GM19438 (cell line): ENCODE measurements at regions not wholly inside any gene's neighbourhood (a gene's known extent, or its start where the extent isn't known, plus 50 kb on each side); places are given as distances from the start of the nearest gene placed in this dataset.

ENCODE experiments used
- ATAC-seq: cut with Tn5 transposase; IDR thresholded peaks from one replicate; pipeline ENCODE4 v1.9.1; 2021; ENCODE audit warnings: low read depth; ENCODE audit not compliant: unreplicated experiment

DNA sequence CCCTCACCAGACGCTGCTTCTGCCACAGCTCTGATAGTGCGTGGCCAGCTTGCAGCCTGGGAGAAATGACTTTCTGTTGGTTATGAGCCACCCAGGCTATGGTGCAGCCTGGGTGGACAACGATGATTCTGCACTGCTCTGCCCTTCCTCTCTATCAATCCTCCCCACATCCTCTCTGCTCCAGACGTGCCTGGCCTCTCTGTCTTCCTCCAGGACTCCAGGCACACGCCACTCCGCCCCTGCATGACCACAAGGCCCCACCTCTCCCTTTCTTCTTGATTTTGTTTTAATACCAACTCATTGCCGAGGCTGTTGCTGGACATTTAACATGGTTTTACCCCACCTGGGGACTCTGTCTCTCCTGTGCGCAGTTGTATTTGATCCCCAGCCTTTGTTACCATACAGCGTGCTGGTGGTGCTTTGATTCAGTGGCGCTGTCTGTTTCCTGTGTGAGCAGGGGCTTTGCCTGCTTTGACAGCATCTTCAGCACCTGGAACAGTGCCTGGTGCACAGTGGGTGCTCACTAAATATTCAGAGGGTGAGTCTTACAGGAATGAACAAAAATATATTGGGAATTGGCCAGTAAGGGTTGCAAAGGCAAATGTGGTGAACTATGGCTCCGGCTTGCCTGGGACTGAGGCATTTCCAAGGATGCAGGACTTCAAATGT is 280.9 kb downstream of the CDH26 start:
- ATAC-seq: no peak

DNA sequence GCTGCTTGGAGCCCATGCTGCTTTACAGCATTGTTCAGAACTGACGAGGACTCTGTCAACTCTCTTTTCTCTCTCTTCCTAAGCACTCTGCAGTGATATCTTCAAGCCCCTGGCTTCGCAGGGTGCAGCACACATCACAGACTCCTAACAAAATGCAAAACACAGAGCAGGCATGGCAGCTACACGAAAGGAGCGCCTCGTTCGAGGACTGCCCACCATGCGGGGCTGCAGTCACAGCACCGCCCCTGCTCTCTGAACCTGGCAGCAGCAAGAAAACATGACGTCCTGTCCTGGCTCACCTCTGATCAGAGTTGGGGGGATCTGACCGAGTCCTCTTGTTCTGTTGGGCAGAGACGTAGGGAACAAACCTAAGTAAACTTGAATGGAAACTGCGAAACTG is 281.7 kb downstream of the CDH26 start:
- ATAC-seq: no peak

DNA sequence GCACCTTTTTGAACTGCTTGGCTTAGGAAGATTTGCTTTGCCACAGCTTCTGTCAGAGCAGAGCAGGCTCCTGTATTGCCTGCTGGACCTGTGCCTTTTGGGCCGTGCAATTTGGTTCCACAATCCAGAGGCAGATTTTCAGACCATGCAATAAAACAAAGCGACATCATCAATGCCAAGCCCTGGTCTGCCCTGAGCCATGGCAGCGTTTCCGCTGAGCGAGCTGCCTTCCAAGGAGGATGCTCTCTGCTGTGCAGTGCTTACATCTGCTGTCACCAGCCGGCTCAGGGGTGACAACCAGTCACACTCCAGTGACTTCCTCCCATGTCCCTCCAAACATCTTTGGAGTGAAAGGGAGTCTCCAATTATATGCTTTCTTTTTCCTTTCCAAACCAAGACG is 282.2 kb downstream of the CDH26 start:
- no peak for ATAC-seq

DNA sequence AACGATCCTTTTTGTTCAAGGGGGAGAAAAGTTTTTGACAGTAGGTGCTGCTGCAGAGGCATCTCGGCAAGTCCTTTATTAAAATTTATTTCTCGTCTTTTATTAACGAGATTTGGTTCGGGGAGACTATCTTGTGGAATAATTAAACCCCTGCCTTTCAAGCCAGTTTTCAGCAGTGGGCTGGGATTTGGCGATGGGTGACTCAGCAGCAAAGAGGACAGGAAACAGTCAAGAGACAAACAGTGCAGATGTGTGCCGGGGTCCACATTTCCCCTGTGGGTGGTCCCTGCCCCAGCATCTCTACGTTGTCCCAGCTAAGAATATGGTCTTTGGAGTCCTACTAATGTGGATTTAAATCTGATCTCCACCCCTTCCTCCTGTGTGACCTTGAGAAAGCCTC is 282.8 kb downstream of the CDH26 start:
- ATAC-seq: no peak

DNA sequence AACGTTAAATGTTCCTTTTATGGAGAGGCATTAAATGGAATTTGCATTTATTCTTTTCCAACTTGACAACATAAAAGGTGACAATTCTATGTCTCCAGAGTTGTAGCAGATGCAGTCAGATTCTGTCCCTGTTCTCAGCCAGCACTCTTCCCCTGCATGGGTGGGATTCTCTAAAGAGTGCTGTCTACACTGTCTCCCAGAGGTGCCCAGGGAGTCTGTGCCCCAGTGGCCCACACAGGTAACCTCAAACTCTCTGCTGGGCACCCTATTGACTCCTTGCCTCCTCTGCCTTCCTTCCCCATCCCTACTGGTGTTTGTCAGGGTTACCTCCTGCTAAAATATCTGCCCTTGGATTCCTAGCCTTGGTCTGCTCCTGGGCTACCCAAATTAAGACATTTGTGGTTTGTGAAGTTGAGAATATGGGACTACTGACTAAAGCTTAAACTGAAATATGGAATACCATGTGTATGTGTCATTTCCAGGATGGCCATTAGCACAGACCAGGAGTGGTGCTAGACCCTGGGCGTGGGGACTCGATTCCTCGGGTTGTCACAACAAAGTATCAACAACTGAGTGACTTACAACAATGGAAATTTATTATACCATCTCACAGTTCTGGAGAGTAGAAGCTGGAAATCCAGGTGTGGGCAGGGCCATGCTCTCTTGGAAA is 284.7 kb downstream of the CDH26 start:
- no peak for ATAC-seq

DNA sequence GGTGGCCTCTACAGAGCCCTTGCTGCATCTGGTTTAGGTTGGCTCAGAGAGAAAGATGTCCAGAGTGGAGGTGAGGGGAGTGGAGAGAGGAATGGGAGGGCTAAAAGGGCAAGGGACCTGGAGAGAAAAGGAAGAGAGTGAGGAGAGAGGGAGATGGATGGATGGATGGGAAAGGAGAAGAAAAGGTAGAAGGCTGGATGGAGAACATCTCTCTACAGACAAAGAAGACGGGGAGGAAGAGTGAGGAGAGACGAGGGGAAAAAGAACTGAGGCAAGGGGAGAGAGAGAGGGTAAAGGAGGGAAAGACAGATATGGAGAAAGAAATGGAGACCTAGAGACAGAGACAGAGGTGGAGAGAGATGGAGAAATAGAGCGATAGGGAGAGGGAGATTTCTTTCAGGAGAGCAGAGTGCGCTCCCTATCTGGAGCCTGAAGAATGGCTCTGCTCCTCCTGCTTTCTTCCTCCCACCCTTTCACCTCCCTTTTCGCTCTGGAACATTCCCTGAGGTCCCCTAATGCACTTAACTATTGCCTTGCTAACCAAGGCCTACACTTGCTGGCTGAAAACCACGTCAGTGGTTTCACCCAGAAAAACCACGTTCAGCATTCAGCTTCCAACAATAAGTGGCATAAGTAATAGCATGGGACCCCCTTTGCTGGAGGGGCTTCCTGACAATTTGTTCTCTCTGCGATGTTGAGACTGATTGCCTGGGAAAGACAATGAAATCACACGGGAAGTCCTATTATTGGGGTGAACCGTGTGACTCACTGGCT is 286.3 kb downstream of the CDH26 start:
- ATAC-seq: no peak

DNA sequence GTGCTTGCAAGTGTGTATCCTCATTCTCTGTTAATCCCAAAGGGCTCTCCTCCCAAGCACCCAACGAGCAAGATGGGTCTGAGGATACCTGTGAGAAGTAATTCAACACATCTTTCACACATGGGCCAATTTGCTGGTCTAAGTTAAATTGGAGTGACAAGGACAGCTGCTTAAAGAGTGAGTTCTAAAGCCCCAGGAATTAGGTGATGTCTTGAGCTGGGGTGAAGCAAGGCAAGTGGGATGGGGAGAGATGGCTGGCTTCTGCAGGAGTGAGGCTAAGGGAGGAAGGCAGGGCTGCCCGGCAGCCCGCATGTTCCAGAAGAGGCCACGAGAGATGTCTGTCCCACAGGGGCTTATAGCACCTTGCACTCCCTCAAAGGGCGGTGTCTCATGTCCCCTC is 288.5 kb downstream of the CDH26 start:
- ATAC-seq: no peak

DNA sequence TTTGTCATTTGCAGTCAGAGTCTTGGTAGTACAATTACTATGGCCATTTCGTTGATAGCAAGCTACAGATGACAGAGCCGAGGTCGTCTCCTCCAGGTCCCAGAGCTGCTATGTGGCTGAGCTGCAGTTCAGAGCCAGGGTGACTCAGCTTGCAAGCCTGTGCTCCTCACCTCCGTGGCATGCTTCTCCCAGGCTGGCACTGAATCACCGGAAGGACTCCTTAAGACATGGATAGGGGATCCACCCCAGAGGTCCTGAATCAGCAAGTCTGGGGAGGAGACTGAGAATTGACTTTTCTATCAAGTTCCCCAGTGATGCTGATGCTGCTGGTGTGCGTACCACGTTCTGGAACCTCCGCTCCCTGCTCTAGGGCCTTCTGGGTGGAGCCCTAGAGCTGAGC is 291.2 kb downstream of the CDH26 start:
- ATAC-seq: no peak

DNA sequence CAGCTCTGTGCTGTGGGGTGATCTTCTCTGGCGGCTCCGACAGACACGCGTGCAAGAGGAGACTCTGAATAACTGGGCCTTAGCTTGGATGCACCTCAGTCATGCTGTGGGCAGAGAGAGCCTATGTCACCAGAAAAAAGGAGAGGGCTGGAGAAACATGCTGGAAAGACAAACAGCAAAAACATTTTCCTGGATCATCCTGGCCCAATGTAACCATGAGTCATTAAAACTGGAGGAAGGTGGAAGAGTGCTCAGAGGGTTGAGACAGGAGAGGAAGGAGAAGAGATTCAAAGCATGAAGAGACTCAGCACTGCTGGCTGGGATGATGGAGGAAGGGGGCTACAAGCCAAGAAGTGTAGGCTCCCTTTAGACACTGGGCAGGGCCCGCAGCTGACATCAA is 292.0 kb downstream of the CDH26 start:
- no peak for ATAC-seq

DNA sequence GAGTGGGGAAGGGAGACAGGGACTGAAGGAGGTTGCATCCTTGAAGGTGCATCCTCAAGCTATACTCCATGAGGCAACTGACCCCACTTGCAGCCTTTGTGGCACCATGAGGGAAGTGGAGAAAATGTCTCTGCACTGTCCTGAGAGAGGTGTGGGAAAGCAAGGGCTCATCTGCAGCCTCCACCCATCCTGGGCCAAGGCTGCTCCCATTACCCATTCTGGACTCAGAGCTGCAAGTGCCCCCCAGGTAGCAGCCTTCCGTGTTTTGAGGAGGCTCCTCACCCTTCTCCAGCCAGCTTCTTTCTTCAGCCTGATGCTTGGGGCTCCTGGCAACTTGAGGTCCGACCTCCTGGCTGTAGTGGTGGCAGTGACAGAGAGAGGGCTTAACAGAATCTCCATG is 294.6 kb downstream of the CDH26 start:
- ATAC-seq: no peak

DNA sequence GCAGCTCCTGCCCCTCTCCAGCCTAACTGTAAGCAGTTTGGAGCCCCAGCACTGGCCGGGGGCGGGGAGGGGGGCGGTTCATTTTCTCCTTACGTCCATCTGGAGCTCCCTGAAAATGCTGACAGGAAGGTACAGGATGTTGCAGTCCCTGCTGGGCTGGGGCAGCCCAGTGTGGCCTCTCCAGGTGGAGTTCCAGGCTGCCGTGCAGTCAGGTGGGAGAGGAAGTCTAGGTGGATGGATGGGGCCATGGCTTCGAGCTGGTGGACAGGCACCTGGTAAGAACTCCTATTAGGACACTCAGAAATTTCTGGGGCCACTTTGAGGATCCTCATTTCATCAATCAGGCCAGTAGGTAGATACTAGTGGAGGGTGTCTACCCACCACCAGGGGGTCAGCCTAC is 295.2 kb downstream of the CDH26 start:
- no peak for ATAC-seq

DNA sequence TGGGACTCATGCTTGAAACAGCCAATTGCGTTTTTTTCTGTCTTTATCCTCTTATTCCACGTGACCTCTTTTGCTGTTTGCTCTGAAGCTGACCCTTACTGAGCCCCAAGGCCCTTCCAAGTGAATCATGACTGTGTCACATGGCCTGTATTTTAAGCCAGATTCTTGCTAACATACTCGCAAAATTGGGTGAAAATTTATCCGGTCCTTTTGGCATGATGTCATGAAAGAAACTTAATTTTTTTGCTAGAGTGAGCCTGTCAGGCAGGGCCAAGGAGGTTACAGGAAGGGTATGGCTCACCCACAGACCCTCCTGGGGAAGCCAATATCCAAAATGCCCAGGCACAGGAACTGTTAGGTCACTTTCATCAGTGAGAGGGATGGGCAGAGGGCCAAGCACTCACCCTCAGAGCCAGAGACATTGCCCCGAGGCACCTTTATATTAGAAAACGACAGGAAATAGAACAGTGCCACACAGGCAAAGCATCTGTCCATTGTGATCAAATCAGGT is 296.7 kb downstream of the CDH26 start:
- no peak for ATAC-seq

DNA sequence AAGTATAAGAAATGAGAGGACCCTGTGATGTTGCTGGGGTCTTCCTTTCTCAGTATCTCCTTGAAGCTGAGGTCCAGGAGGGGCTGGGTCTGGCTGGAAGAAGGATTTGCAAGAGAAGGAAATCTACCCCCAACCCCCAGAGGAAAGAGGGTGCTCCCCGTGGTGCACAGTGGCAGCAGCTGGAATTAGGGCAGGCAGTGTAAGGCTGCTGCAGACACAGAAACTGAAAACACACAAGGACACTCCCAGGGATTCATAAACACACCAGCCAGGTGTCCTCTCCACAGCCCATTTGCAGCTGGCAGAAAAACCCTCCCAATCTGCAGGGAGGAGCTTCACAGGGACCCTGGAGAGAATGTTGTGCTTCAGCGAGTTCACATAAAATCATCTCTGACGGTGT is 297.2 kb downstream of the CDH26 start:
- ATAC-seq: no peak

DNA sequence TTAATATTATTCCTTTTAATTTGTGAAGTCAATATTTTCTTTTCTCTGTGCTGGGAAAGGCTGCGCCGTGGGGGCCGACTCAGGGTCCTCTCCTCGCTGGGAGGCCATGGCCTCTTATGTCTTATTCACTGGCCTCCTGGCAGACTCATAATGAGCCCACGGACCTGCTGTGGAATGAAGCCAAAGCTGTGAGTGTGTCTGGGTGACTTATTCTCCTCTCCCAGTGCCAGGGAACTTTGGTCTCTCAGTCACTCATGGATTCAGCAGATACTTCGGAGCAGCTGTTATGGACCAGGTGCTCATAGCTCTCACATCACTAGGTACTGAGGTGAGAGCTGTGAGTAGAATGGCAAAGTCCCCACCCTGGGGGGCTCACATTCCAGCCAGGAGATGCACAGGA is 297.6 kb downstream of the CDH26 start:
- no peak for ATAC-seq

DNA sequence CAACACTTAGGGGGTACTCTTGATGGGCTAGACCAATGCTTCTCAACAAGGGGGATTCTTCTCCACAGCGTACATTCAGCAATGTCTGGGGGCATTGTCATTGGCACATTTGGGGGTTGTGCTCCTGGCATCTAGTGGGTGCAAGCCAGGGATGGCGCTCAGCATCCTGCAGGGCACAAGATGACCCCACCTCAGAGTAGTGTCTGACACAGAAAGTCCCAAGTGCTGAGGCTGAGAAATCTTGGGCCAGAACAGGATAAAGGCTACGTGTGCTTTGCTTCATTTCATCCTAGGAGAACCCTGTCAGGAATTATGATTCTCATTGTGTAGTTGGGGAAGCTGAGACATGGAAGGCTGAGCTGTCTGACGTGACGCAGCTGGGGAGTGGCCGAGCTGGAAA is 298.6 kb downstream of the CDH26 start:
- no peak for ATAC-seq

DNA sequence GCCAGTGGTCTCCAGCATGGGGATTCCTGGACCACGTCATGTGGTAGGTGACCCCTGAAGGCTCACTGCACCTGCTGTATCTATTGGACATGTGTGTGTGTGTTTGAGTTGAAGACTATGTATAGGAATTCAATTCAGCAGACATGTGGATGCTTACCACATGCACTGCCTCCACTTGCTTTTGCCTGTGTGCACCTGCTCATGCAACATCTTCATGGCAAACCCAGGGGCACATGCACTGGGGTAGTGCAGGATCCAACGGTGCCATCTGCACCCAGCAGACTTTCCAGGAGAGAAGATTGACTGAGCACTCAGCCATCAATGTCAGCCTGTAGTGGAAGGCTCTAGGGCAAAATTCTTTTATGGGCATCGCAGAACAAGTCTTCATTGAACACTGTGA is 299.4 kb downstream of the CDH26 start:
- ATAC-seq: no peak

DNA sequence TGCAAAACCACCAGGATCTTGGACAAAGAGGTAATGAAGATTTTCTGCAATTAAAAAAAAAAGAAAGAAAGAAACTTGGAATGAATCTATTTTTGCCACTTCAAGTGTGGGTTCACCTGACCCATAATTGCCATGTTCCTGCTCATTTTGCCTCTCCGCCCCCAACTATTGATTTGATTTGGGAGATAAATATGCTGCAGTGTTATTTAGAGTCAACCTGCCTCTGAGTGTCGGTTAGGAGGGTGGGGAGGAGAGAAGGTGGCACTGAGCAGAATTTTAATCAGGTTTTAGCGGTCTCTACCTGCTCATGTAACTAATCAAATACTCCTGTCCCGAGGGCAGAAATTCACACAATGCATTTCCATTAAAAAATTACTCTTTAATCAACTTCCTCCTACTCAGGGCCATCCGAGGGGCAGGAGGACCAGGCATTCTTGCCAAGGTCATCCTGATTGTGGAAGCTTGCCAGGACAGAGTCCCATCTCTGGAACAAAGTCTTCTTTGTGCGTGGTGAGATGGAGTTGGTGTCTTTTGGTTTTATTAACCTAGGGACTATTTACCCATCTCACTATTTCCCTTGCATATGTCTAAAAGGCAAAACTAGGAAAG is 300.1 kb downstream of the CDH26 start:
- no peak for ATAC-seq

DNA sequence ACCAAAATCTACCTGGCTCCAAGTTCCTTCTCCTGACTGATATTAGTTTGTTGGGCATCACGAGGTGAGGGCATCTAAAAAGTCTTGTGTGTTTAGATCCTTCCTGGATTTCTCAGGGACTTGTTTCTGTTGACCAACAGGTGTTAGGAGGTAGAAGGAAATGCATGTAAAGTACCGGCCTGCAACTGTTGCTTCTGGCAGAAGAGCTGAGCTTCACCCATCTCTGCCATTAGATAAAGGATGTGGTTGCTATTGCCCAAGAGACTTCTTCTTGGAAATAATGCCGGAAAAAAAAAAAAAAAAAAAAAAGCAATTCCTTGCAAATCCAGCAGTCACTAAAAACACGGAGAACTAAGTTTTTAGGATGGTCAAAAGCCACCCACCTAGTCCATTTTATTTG is 303.1 kb downstream of the CDH26 start:
- ATAC-seq: no peak

DNA sequence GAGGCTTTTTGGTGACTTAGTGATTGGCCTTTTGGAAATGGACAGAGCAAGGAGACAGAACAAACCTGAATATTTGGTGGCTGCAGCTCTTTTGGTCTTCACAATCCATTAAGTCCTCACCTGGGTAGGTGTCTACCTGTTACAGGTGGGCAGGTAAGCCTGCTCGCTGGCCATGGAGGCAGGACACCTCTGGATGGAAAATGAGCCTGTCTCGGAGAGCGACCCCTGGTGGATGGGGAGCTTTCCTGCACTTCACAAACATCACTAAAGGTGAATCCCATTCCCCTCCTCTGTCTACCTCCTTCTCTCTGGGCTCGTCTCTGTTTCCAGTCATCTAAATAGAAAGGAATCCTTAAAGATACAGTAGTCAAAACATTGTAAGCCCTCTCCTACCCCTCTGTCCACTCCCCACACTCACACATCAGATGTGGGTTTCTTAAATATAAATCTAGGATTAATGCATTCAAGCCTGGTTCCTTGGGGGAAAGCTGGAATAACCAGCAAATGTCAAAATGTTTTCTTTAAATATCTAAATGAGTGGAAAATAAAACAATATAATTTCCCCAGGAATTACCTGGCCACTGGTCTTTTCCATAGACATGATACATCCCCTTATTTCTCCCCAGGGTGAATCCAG is 304.9 kb downstream of the CDH26 start:
- no peak for ATAC-seq

DNA sequence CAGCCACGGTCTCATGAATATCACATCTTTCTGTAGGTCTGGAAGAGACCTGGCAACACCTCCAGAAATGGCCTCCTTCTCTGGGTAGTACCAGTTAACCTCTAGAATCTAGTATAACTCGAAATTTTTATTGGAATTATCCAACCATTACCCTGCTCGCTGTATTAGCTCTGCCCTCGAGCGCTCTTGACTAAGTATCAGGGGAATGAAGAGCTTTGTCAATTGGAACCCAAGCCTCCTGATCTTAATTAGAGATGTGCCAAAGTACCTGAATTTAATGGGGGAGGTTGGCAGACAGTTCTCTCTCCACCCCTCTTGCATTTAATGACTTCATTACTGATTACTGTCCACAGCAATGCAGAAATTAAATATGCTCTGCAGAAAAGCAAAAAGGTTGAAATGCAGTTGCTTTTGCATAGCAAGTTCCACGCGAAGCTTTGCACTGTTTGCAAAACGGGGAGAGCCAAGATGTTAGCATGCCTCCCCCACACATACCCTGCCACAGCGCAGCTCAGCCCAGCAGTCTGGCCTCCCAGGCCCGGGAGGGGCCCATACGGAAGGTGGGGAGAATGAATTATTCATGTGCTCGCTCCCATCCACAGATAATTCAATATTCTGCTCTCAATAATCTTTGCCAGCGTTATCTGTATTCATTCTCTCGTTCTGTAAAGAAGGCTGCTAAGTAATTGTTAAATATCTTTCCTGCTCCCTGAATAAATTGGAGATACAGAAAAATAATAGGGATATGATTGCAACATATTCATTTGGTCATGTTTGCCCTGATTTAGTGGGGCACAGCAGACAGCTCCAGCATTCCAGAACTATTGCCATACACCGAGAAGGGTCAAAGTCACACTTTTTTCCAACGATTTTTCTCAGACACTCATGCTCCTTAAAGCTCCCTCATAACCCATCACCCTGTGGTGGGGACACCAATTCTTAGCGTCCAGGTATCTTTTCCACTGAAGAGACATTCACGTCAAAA is 305.8 kb downstream of the CDH26 start:
- no peak for ATAC-seq
